ENCODE measurements at regions not wholly inside any gene's neighbourhood (a gene's known extent, or its start where the extent isn't known, plus 50 kb on each side); places are given as distances from the start of the nearest gene placed in this dataset.
"Not testable (repeated sequence)": the region's sequence is repeated elsewhere in the genome, so short reads cannot be mapped to it uniquely, and the experiment has no call there.

GRCh38 chr1:197985351-197985750 lies 68.2 kb downstream of the LHX9 start:
- no peak for DNase-seq (ENCODE audit: insufficient read length, low spot score)

GRCh38 chr1:197986817-197987216 lies 69.6 kb downstream of the LHX9 start:
- TF ChIP-seq POLR2A (IDR thresholded peaks at IDR 0.05; ENCODE audit: low read depth, low read length): no peak
- no peak for FAIRE-seq

More at GRCh38 chr1:197985351-197985750, 68.2 kb downstream of the LHX9 start:
- FAIRE-seq: no peak
- no peak for TF ChIP-seq POLR2A (IDR thresholded peaks at IDR 0.05; ENCODE audit: low read depth, low read length)

GRCh38 chr1:197987294-197987693 lies 70.1 kb downstream of the LHX9 start:
- DNase-seq (ENCODE audit: insufficient read length, low spot score): no peak
- TF ChIP-seq POLR2A (IDR thresholded peaks at IDR 0.05; ENCODE audit: low read depth, low read length): no peak
- FAIRE-seq: no peak

More at GRCh38 chr1:197986817-197987216, 69.6 kb downstream of the LHX9 start:
- DNase-seq (ENCODE audit: insufficient read length, low spot score): no peak

GRCh38 chr1:197988581-197988980 lies 71.4 kb downstream of the LHX9 start:
- FAIRE-seq; DNase-seq (ENCODE audit: insufficient read length, low spot score): not testable (repeated sequence)

- no peak for DNase-seq (ENCODE audit: insufficient read length, low spot score)
- TF ChIP-seq POLR2A (IDR thresholded peaks at IDR 0.05; ENCODE audit: low read depth, low read length): no peak
- no peak for FAIRE-seq
Observed at GRCh38 chr1:197989058-197989457, 71.9 kb downstream of the LHX9 start.

- FAIRE-seq (no peak), DNase-seq (ENCODE audit: insufficient read length, low spot score) (no peak)
- no peak for TF ChIP-seq POLR2A (IDR thresholded peaks at IDR 0.05; ENCODE audit: low read depth, low read length)
Observed at GRCh38 chr1:197991594-197991993, 74.4 kb downstream of the LHX9 start.

GRCh38 chr1:197994907-197995407 lies 77.8 kb downstream of the LHX9 start:
- no peak for TF ChIP-seq POLR2A (IDR thresholded peaks at IDR 0.05; ENCODE audit: low read depth, low read length)
- FAIRE-seq: no peak
- DNase-seq (ENCODE audit: insufficient read length, low spot score): no peak

GRCh38 chr1:197995408-197996258 lies 78.5 kb downstream of the LHX9 start:
- no peak for DNase-seq (ENCODE audit: insufficient read length, low spot score)
- no peak for TF ChIP-seq POLR2A (IDR thresholded peaks at IDR 0.05; ENCODE audit: low read depth, low read length)
- FAIRE-seq: no peak

GRCh38 chr1:197996259-197996512 lies 79.0 kb downstream of the LHX9 start:
- DNase-seq (ENCODE audit: insufficient read length, low spot score); FAIRE-seq: not testable (repeated sequence)

GRCh38 chr1:197998110-197998509 lies 80.9 kb downstream of the LHX9 start:
- DNase-seq (ENCODE audit: insufficient read length, low spot score) (no peak), FAIRE-seq (no peak)
- no peak for TF ChIP-seq POLR2A (IDR thresholded peaks at IDR 0.05; ENCODE audit: low read depth, low read length)

- TF ChIP-seq POLR2A (IDR thresholded peaks at IDR 0.05; ENCODE audit: low read depth, low read length): no peak
- DNase-seq (ENCODE audit: insufficient read length, low spot score): no peak
- no peak for FAIRE-seq
Observed at GRCh38 chr1:198001776-198002408, 84.7 kb downstream of the LHX9 start.

- FAIRE-seq: no peak
- TF ChIP-seq POLR2A (IDR thresholded peaks at IDR 0.05; ENCODE audit: low read depth, low read length): no peak
- no peak for DNase-seq (ENCODE audit: insufficient read length, low spot score)
Observed at GRCh38 chr1:198003468-198003867, 86.3 kb downstream of the LHX9 start.

- TF ChIP-seq POLR2A (IDR thresholded peaks at IDR 0.05; ENCODE audit: low read depth, low read length): no peak
- DNase-seq (ENCODE audit: insufficient read length, low spot score) (no peak), FAIRE-seq (no peak)
Observed at GRCh38 chr1:198007011-198007410, 89.8 kb downstream of the LHX9 start.

GRCh38 chr1:198007687-198008607 lies 90.8 kb downstream of the LHX9 start:
- no peak for DNase-seq (ENCODE audit: insufficient read length, low spot score)
- no peak for TF ChIP-seq POLR2A (IDR thresholded peaks at IDR 0.05; ENCODE audit: low read depth, low read length)
- FAIRE-seq: no peak
